K562 (cell line): ENCODE measurements at regions not wholly inside any gene's neighbourhood (a gene's known extent, or its start where the extent isn't known, plus 50 kb on each side); places are given as distances from the start of the nearest gene placed in this dataset.

Experiments used
- ADNP ChIP-seq: fragments of 200-800 bp; sonication (Bioruptor generic); IDR thresholded peaks from 2 replicates; pipeline ENCODE4 v1.6.1; 2016; ENCODE audit warnings: missing genetic modification characterization, missing compliant biosample characterization
- ARID4B ChIP-seq: sonication (generic); formaldehyde crosslinking; IDR thresholded peaks from 2 replicates; pipeline ENCODE4 v1.8.0; 2022; ENCODE audit warnings: mild to moderate bottlenecking, missing genetic modification reagents
- BCL6 ChIP-seq: fragments of 250-450 bp; sonication (Bioruptor Pico); IDR thresholded peaks from 2 replicates; pipeline ENCODE4 v1.4.0; 2020
- BCOR ChIP-seq: fragments of 450-650 bp; IDR thresholded peaks from 2 replicates; pipeline ENCODE4 v1.6.1; 2016
- CUX1 ChIP-seq: fragments of 200-800 bp; sonication (Bioruptor generic); IDR thresholded peaks from 2 replicates; pipeline ENCODE4 v1.6.1; 2016; ENCODE audit warnings: missing genetic modification characterization, missing compliant biosample characterization
- EP400 ChIP-seq: fragments of 450-650 bp; IDR thresholded peaks from 2 replicates; pipeline ENCODE4 v1.6.1; 2017; ENCODE audit warnings: antibody characterized with exemption, mild to moderate bottlenecking, moderate library complexity
- ESRRA ChIP-seq: fragments of 450-650 bp; IDR thresholded peaks from 2 replicates; pipeline ENCODE4 v1.6.1; 2014; ENCODE audit warnings: low read depth, mild to moderate bottlenecking, moderate library complexity, borderline replicate concordance
- ETS2 ChIP-seq: IDR thresholded peaks from 2 replicates; pipeline ENCODE4 v1.6.1; 2016; ENCODE audit warnings: borderline replicate concordance, missing genetic modification characterization, mild to moderate bottlenecking, moderate library complexity, missing compliant biosample characterization; ENCODE audit not compliant: poor library complexity, severe bottlenecking
- HNRNPK ChIP-seq: fragments of 200-400 bp; formaldehyde crosslinking; IDR thresholded peaks from one replicate; pipeline ENCODE4 v1.6.1; 2018; ENCODE audit warnings: mild to moderate bottlenecking, low read depth, low read length; ENCODE audit not compliant: poor library complexity, severe bottlenecking
- MTA3 ChIP-seq: fragments of 450-650 bp; formaldehyde crosslinking; IDR thresholded peaks from 2 replicates; pipeline ENCODE4 v1.6.1; 2017; ENCODE audit warnings: mild to moderate bottlenecking, borderline replicate concordance
- NBN ChIP-seq: fragments of 450-650 bp; IDR thresholded peaks from 2 replicates; pipeline ENCODE4 v1.6.1; 2016; ENCODE audit warnings: low read depth, mild to moderate bottlenecking
- PYGO2 ChIP-seq: fragments of 450-650 bp; IDR thresholded peaks from 2 replicates; pipeline ENCODE4 v1.6.1; 2016; ENCODE audit warnings: mild to moderate bottlenecking, missing genetic modification characterization, moderate library complexity, missing compliant biosample characterization
- RCOR1 ChIP-seq, 2 experiments: IDR thresholded peaks; 2 replicates each; pipeline ENCODE4 v1.6.1; 2012; ENCODE audit warnings: low read depth in 2 of 2, low read length in 2 of 2, borderline replicate concordance in 1 of 2, improper control_type of control experiment in 1 of 2
- SMARCC2 ChIP-seq: fragments of 450-650 bp; IDR thresholded peaks from 2 replicates; pipeline ENCODE4 v1.6.1; 2017; ENCODE audit warnings: antibody characterized with exemption, moderate library complexity, mild to moderate bottlenecking, low read depth
- TEAD2 ChIP-seq: fragments of 450-650 bp; IDR thresholded peaks from 2 replicates; pipeline ENCODE4 v1.6.1; 2016; ENCODE audit warnings: missing genetic modification characterization, control low read depth, missing compliant biosample characterization
- USF1 ChIP-seq: sonication (generic); formaldehyde crosslinking; IDR thresholded peaks from 2 replicates; pipeline ENCODE4 v1.9.0; 2022; ENCODE audit warnings: mild to moderate bottlenecking, missing genetic modification reagents
- ZFP36 ChIP-seq: fragments of 150-350 bp; IDR thresholded peaks from 2 replicates; pipeline ENCODE4 v1.6.1; 2018; ENCODE audit warnings: low read length, low read depth; ENCODE audit not compliant: partially characterized antibody
- ZNF79 ChIP-seq: fragments of 250-450 bp; sonication (Bioruptor Pico); IDR thresholded peaks from 2 replicates; pipeline ENCODE4 v1.4.0; 2020; ENCODE audit warnings: low read depth, mild to moderate bottlenecking, moderate library complexity

GRCh38 chr5:65076251-65076869 is 307.6 kb downstream of the CWC27 start (continued):
- TF ChIP-seq ADNP, result 0 out of 2 replicates have a peak, but pooled peaks have one; percentile 22
- no peak for TF ChIP-seq ZNF79 (CRISPR knock-in tag)
- TF ChIP-seq ZFP36, result no peak
- no peak for TF ChIP-seq HNRNPK
- TF ChIP-seq MTA3, result no peak
- TF ChIP-seq BCL6 (CRISPR knock-in tag), result no peak
- no peak for TF ChIP-seq SMARCC2
- TF ChIP-seq TEAD2 (tag), result no peak
- no peak for TF ChIP-seq PYGO2 (tag)
- no peak for TF ChIP-seq USF1 (CRISPR knock-in tag)
- peak; percentile 29; the same call in 1 of the 2 replicates for TF ChIP-seq ESRRA
- peak; percentile 57; the same call in 1 of the 2 replicates for TF ChIP-seq BCOR
- TF ChIP-seq EP400, result peak; percentile 60
- TF ChIP-seq ETS2 (tag), result no peak
- TF ChIP-seq RCOR1 (IDR thresholded peaks at IDR 0.05; ENCODE audit: borderline replicate concordance in 1 of 2, low read depth in 2 of 2, low read length in 2 of 2), result peak; percentile 61 to 94
- TF ChIP-seq NBN, result peak; percentile 95
- TF ChIP-seq CUX1 (CRISPR knock-in tag), result no peak
- no peak for TF ChIP-seq ARID4B
